ENCODE measurements at regions not wholly inside any gene's neighbourhood (a gene's known extent, or its start where the extent isn't known, plus 50 kb on each side); places are given as distances from the start of the nearest gene placed in this dataset.

GRCh38 chr6:137402143-137402680, 92.0 kb downstream of the OLIG3 start:
- Histone ChIP-seq H3K4ac (replicated peaks; ENCODE audit: insufficient read length, low read depth, low read length) (no peak overlapping the region), H3K79me2 (ENCODE audit: control insufficient read depth in 1 of 2, insufficient read depth in 2 of 2, low read length in 2 of 2) (no peaks in the 10 kb centered on the region), H3K4me1 (replicated peaks in 1 of 4; ENCODE audit: control insufficient read depth in 3 of 4, insufficient read depth in 4 of 4, low read length in 3 of 4) (peaks cover 0 to 3% (median 0%) of the 10 kb centered on the region in 4 experiments; a peak in 2 of 7 replicates), H4K8ac (ENCODE audit: extremely low read depth, insufficient read depth, low read length) (no peak overlapping the region), H3K27me3 (replicated peaks in 1 of 4; ENCODE audit: control insufficient read depth in 3 of 4, extremely low read depth in 1 of 4, insufficient read depth in 3 of 4, low read length in 3 of 4) (no peaks in the 10 kb centered on the region), H3K14ac (ENCODE audit: insufficient read length) (no peak overlapping the region), H3K23me2 (ENCODE audit: low read depth, low read length) (no peaks in the 10 kb centered on the region), H3K9ac (replicated peaks in 1 of 4; ENCODE audit: extremely low read depth in 1 of 4, low read depth in 3 of 4, low read length in 3 of 4) (no peak overlapping the region), H4K5ac (ENCODE audit: insufficient read length, low read depth, low read length) (no peak overlapping the region), H2AFZ (ENCODE audit: low read length) (no peak overlapping the region), H3K56ac (replicated peaks; ENCODE audit: insufficient read length, low read depth, low read length) (no peak overlapping the region), H3K9me3 (ENCODE audit: insufficient read depth in 2 of 2, low read depth in 1 of 2, low read length in 1 of 2) (no peaks in the 10 kb centered on the region), H3K4me2 (ENCODE audit: insufficient read depth in 1 of 2, low read depth in 2 of 2, low read length in 2 of 2) (no peak overlapping the region), H3K4me3 (ENCODE audit: extremely low read depth in 1 of 4, insufficient read depth in 2 of 4, low read depth in 3 of 4, low read length in 4 of 4) (no peak overlapping the region), H3K36me3 (ENCODE audit: control insufficient read depth in 2 of 4, insufficient read depth in 4 of 4, low read length in 3 of 4) (no peaks in the 10 kb centered on the region), H2AK5ac (ENCODE audit: low read depth, low read length) (no peak overlapping the region), H3K27ac (ENCODE audit: low read depth, low read length) (no peak overlapping the region), H2BK120ac (replicated peaks; ENCODE audit: low read depth, low read length) (no peak overlapping the region), H3K18ac (ENCODE audit: extremely low read depth, low read length) (no peak overlapping the region), H3K23ac (ENCODE audit: insufficient read length) (no peak overlapping the region), H4K20me1 (replicated peaks in 1 of 2; ENCODE audit: control insufficient read depth in 1 of 2, insufficient read depth in 2 of 2, low read length in 2 of 2) (no peaks in the 10 kb centered on the region), H2BK12ac (ENCODE audit: low read depth, low read length) (no peak overlapping the region), H2BK20ac (ENCODE audit: low read length) (no peak overlapping the region), H2BK5ac (ENCODE audit: low read depth, low read length) (no peak overlapping the region), H2BK15ac (ENCODE audit: low read length) (no peak overlapping the region), H4K91ac (replicated peaks; ENCODE audit: insufficient read length, low read length) (no peak overlapping the region), H3K79me1 (ENCODE audit: low read depth, low read length) (no peaks in the 10 kb centered on the region; the same call in 1 of the 2 replicates)
- WGBS, 2 experiments (ENCODE audit: extremely low coverage in 1 of 2, insufficient coverage in 1 of 2, insufficient read length in 1 of 2, insufficient replicate concordance in 2 of 2, low coverage in 1 of 2, low lambda C conversion rate in 2 of 2, missing lambda C conversion rate in 1 of 2): 90% methylated on average over 2 of the region's 2 CpGs; no CpG with 5 or more reads in 1 of the 2 experiments
- ChIA-PET CTCF (ENCODE audit: partially characterized antibody) (interaction anchor here (0.7 to 1.7 kb wide), 2 partner anchors 13 to 239 kb away, joined by 3 to 4 read pairs; no protein-coding TSS in a partner anchor), POLR2A (ENCODE audit: partially characterized antibody) (no interaction called here)
- no peak for TF ChIP-seq SP1 (IDR thresholded peaks at IDR 0.05; ENCODE audit: low read depth, low read length)
- no peak for TF ChIP-seq JUND (IDR thresholded peaks at IDR 0.05; ENCODE audit: low read length)
- no peak for TF ChIP-seq USF2 (IDR thresholded peaks at IDR 0.05; ENCODE audit: low read length)
- no peak for TF ChIP-seq ATF3 (IDR thresholded peaks at IDR 0.05; ENCODE audit: insufficient read depth, low read depth, low read length)
- TF ChIP-seq RXRA (IDR thresholded peaks at IDR 0.05; ENCODE audit: insufficient read depth, low read depth, low read length): no peak
- no peak for TF ChIP-seq EP300 (IDR thresholded peaks at IDR 0.05; ENCODE audit: borderline replicate concordance in 1 of 2, low read depth in 2 of 2, low read length in 2 of 2)
- TF ChIP-seq TBP (IDR thresholded peaks at IDR 0.05; ENCODE audit: low read depth, low read length): no peak
- FAIRE-seq (no peak), DNase-seq (ENCODE audit: low read depth in 1 of 2, low spot score in 2 of 2) (no peak)

All from H1 (cell line).